GM12874 (cell line): ENCODE measurements at regions not wholly inside any gene's neighbourhood (a gene's known extent, or its start where the extent isn't known, plus 50 kb on each side); places are given as distances from the start of the nearest gene placed in this dataset.

Source experiments
- TF ChIP-seq, protein P1 (sequence below): IDR thresholded peaks from 2 replicates; pipeline ENCODE4 v1.5.1; 2011; ENCODE audit warnings: low read depth, mild to moderate bottlenecking, control low read depth, low read length, moderate library complexity; ENCODE audit not compliant: insufficient read depth

- TF ChIP-seq, protein P1, sequence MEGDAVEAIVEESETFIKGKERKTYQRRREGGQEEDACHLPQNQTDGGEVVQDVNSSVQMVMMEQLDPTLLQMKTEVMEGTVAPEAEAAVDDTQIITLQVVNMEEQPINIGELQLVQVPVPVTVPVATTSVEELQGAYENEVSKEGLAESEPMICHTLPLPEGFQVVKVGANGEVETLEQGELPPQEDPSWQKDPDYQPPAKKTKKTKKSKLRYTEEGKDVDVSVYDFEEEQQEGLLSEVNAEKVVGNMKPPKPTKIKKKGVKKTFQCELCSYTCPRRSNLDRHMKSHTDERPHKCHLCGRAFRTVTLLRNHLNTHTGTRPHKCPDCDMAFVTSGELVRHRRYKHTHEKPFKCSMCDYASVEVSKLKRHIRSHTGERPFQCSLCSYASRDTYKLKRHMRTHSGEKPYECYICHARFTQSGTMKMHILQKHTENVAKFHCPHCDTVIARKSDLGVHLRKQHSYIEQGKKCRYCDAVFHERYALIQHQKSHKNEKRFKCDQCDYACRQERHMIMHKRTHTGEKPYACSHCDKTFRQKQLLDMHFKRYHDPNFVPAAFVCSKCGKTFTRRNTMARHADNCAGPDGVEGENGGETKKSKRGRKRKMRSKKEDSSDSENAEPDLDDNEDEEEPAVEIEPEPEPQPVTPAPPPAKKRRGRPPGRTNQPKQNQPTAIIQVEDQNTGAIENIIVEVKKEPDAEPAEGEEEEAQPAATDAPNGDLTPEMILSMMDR = no peak
Measured at GRCh38 chr16:47876511-47876910, 279.3 kb downstream of the ABCC12 start.

GRCh38 chr16:47873434-47873833 lies 282.4 kb downstream of the ABCC12 start:
- TF ChIP-seq, protein P1 = peak; percentile 53

DNA sequence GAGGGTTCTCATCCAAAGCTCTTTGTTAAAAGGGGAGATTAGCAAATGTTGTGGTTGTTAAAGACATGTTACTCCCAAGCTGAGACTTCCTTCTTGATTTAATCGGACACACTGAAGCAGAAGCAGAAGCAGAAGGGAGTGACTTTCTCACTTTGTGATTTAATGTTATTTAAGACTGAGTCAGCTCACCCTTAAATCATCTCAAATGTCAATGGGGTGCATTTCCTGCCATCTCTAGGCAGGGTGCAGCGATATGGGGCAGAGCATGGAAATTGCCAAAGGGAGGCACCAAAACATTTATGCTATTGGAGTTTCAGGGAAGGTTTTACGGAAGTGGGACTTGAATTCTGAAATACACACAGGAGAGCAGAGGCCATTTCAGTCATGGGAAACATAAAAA lies 283.6 kb downstream of the ABCC12 start:
- TF ChIP-seq, protein P1 = no peak

DNA sequence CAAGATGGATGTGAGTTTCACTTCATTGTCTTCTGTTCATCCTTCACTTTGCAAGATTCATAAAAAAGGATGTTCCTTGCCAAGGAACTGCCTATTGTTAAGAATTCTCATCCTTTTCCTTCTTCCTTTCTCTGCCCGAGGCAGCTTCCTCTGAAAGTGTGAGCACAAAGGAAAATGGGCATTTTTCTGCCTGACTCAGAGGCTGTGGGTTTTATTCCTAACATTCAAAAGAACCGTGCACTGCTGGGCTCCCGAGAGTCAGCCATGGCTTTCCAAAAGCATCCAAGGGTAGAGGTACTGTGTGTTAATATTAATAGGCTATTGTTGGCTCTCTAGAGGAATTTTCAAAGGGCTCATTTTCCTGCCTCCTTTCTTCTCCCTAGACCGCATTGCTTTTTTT lies 289.4 kb downstream of the ABCC12 start:
- TF ChIP-seq, protein P1 = no peak

GRCh38 chr16:47865337-47865855 lies 290.4 kb downstream of the ABCC12 start:
- TF ChIP-seq, protein P1 = no peak

GRCh38 chr16:47861999-47862398 lies 293.8 kb downstream of the ABCC12 start:
- TF ChIP-seq, protein P1 = no peak

GRCh38 chr16:47858333-47858982 lies 297.3 kb downstream of the ABCC12 start:
- TF ChIP-seq, protein P1 = no peak
